ENCODE measurements at regions not wholly inside any gene's neighbourhood (a gene's known extent, or its start where the extent isn't known, plus 50 kb on each side); places are given as distances from the start of the nearest gene placed in this dataset.

DNA sequence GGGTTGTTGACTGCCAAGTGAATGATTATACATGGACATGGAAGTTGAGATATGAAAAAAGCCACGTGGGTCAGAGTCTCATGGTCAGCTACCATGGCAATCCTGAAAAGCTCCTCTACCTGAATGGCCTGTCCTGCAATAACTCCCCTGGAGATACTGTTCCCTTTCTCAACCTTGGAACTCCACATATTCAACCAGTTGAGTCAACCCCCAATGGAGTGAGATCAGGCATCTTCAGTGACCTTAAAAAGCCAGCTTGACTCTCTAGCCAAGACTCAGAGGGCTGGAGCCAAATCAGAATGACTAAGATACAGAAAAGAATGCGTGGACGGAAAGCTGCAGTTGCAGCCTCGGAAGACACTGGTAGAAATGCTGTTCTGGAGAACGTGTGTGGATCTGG is 341.3 kb downstream of the FOXA2 start:
- Histone ChIP-seq H4K20me1 (ENCODE audit: control insufficient read depth, extremely low read depth, insufficient read depth, low read length) (no peaks in the 10 kb centered on the region), H3K4me3 (ENCODE audit: control insufficient read depth in 2 of 3, extremely low read depth in 1 of 3, insufficient read depth in 2 of 3, low read depth in 1 of 3, low read length in 3 of 3) (no peak overlapping the region), H3K9me3 (ENCODE audit: control insufficient read depth, low read depth, low read length) (no peaks in the 10 kb centered on the region), H3K27ac (ENCODE audit: control insufficient read depth, insufficient read depth, low read length) (no peak overlapping the region), H3K9ac (ENCODE audit: control insufficient read depth, extremely low read depth, insufficient read depth, low read length) (no peak overlapping the region), H3K4me2 (ENCODE audit: control insufficient read depth, extremely low read depth, insufficient read depth, low read depth, low read length) (no peak overlapping the region), H3K27me3 (ENCODE audit: control insufficient read depth, extremely low read depth, insufficient read depth, low read length) (no peaks in the 10 kb centered on the region), H2AFZ (ENCODE audit: control insufficient read depth, low read length) (no peak overlapping the region), H3K79me2 (ENCODE audit: control insufficient read depth, insufficient read depth, low read length) (no peaks in the 10 kb centered on the region), H3K9me1 (ENCODE audit: control insufficient read depth, extremely low read depth, insufficient read depth, low read length) (no peaks in the 10 kb centered on the region), H3K36me3 (ENCODE audit: control insufficient read depth in 2 of 2, extremely low read depth in 1 of 2, insufficient read depth in 2 of 2, low read length in 2 of 2) (no peaks in the 10 kb centered on the region), H3K4me1 (ENCODE audit: control insufficient read depth, extremely low read depth, insufficient read depth, low read length) (no peaks in the 10 kb centered on the region)
- DNase-seq (ENCODE audit: low read depth, low spot score) (no peak), FAIRE-seq (no peak)
- dilution Hi-C loops (cut with MboI; ENCODE audit: extremely low pct_ligation_motif_present, low sequenced_read_pairs): no loop called here
- TF ChIP-seq EZH2 (IDR thresholded peaks at IDR 0.05; ENCODE audit: low read length): no peak
- TF ChIP-seq CTCF (optimal IDR thresholded peaks at IDR 0.05 in 1 of 3, IDR thresholded peaks at IDR 0.05 in 1 of 3, conservative IDR thresholded peaks at IDR 0.05 in 1 of 3; ENCODE audit: extremely low read depth in 1 of 3, insufficient read depth in 2 of 3, low read length in 3 of 3): no peak

- no peak overlapping the region for H3K27ac ChIP-seq (ENCODE audit: control insufficient read depth, insufficient read depth, low read length)
- H3K79me2 ChIP-seq (ENCODE audit: control insufficient read depth, insufficient read depth, low read length): no peaks in the 10 kb centered on the region
- no peak for TF ChIP-seq CTCF (optimal IDR thresholded peaks at IDR 0.05 in 1 of 3, IDR thresholded peaks at IDR 0.05 in 1 of 3, conservative IDR thresholded peaks at IDR 0.05 in 1 of 3; ENCODE audit: extremely low read depth in 1 of 3, insufficient read depth in 2 of 3, low read length in 3 of 3)
- TF ChIP-seq EZH2 (IDR thresholded peaks at IDR 0.05; ENCODE audit: low read length): no peak
- no peaks in the 10 kb centered on the region for H3K36me3 ChIP-seq (ENCODE audit: control insufficient read depth in 2 of 2, extremely low read depth in 1 of 2, insufficient read depth in 2 of 2, low read length in 2 of 2)
- H3K9ac ChIP-seq (ENCODE audit: control insufficient read depth, extremely low read depth, insufficient read depth, low read length): no peak overlapping the region
- H3K9me3 ChIP-seq (ENCODE audit: control insufficient read depth, low read depth, low read length): no peaks in the 10 kb centered on the region
- no peaks in the 10 kb centered on the region for H3K4me1 ChIP-seq (ENCODE audit: control insufficient read depth, extremely low read depth, insufficient read depth, low read length)
- FAIRE-seq: no peak
- H3K4me2 ChIP-seq (ENCODE audit: control insufficient read depth, extremely low read depth, insufficient read depth, low read depth, low read length): no peak overlapping the region
- H4K20me1 ChIP-seq (ENCODE audit: control insufficient read depth, extremely low read depth, insufficient read depth, low read length): no peaks in the 10 kb centered on the region
- H3K4me3 ChIP-seq (ENCODE audit: control insufficient read depth in 2 of 3, extremely low read depth in 1 of 3, insufficient read depth in 2 of 3, low read depth in 1 of 3, low read length in 3 of 3): no peak overlapping the region
- no peaks in the 10 kb centered on the region for H3K9me1 ChIP-seq (ENCODE audit: control insufficient read depth, extremely low read depth, insufficient read depth, low read length)
- dilution Hi-C loops (cut with MboI; ENCODE audit: extremely low pct_ligation_motif_present, low sequenced_read_pairs): no loop called here
- no peaks in the 10 kb centered on the region for H3K27me3 ChIP-seq (ENCODE audit: control insufficient read depth, extremely low read depth, insufficient read depth, low read length)
- no peak for DNase-seq (ENCODE audit: low read depth, low spot score)
- no peak overlapping the region for H2AFZ ChIP-seq (ENCODE audit: control insufficient read depth, low read length)
Observed at GRCh38 chr20:22241609-22242008, 342.8 kb downstream of the FOXA2 start.
